Muscle of back (tissue), 3 donors: ENCODE measurements at regions not wholly inside any gene's neighbourhood (a gene's known extent, or its start where the extent isn't known, plus 50 kb on each side); places are given as distances from the start of the nearest gene placed in this dataset.

ENCODE experiments used
- DNase-seq, 3 donors: peaks; one replicate each; pipeline versions ENCODE4 v3.0.0 to v3.0.0-alpha.2; 2013

GRCh38 chr1:63041660-63042059, 257.7 kb downstream of the ATG4C start:
- no peak for DNase-seq

DNA sequence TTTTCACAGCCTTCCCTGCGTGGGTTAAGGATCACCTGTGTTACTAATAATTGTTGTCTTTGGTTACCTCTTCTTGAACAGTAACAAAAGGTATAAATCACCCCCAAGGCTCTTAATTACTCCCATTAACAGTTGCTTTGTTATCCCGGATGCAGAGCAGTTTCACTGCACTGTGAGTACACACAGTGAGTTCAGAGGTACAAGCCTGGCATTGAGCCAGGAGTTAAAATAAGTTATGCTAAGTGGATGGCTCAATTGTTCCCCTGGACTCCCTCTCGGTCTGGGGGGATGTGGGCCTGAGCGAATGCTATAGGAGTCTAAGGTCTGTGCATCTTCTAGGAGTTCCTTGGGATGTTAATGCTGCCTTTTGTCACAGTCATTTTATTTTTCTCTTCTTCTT, 258.3 kb downstream of the ATG4C start:
- no peak for DNase-seq

DNA sequence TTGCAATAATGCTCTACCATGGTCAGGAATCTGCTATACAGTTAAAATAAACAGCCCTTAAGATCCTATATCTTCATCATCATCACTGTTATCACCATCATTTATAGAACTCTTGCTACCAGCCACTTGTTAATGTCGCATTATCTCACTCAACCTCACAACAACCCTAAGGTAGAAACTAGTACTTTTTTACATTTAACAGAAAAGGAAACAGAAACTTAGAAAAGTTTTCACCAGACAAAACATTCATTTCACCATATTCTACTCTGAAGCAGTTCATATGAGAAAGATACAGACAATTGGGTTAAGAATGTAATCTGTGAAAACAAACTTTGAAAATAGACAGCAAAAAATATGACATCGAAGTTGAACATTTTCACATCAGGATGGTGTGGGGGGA, 262.6 kb downstream of the ATG4C start:
- no peak for DNase-seq

- DNase-seq, result no peak
Measured at GRCh38 chr1:63049135-63049534, 265.2 kb downstream of the ATG4C start.

GRCh38 chr1:63051356-63051755, 267.4 kb downstream of the ATG4C start:
- no peak for DNase-seq

GRCh38 chr1:63051886-63052285, 268.0 kb downstream of the ATG4C start:
- DNase-seq, result no peak

- no peak for DNase-seq
Measured at GRCh38 chr1:63054184-63054583, 268.2 kb upstream of the FOXD3 start.

GRCh38 chr1:63063367-63063766, 259.0 kb upstream of the FOXD3 start:
- DNase-seq, result no peak

DNA sequence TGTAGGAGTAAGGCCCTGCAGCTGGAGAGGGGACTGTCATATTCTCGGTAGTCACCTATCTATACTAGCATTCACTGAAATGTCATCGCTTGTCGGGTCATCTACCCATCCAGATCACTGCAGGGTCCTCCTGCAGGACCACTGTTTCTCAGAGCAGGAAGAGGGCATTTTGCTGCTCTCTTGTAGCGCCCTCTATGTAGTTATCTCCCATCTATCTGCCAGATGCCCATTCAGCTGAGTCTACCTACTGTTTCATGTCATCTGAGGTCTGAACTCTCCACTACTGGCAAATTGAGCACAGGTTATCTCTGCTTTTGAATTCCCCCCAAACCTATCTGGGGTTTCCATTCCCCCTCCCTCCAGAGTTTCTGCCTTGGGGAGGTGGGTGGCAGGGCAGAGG, 258.2 kb upstream of the FOXD3 start:
- no peak for DNase-seq

DNA sequence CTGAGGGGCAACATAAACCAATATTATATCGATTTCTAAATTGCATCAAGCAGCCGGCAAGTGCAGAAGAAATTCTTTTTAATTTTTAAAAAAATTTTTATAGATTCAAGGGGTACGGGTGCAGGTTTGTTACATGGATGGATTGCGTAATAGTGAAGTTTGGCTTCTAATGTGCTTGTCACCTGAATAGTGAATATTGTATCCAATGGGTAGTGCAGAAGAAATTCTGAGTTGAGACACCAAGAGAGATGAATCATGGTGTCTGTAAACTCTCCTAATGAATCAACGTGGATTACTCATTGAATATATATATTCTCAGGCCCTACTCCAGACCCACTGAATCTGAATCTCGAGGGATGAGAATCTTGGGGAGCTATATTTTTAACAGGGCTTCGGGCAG, 253.7 kb upstream of the FOXD3 start:
- DNase-seq, result no peak

DNA sequence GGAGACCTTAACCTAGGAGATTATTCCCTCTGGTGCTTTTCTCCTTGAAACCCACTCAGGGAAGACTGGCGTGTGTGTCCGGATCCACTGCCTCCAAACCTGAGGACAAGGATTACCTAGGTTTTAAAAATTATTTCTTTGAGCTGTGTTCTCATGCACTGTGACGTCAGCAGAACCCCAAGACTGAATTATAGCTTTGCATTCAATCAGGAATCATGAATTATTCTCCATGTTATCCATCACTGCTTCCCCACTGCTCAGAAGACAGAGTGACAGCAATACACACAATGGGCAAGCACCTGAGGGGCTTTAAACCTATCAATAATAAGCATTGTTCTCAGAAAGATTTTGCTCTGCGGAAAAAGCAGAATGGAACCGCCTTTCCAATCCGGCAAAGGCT, 253.2 kb upstream of the FOXD3 start:
- no peak for DNase-seq

GRCh38 chr1:63073309-63074306, 248.8 kb upstream of the FOXD3 start:
- peak; percentile 4 to 36 (median 20) for DNase-seq

GRCh38 chr1:63074321-63074720, 248.0 kb upstream of the FOXD3 start:
- DNase-seq, result no peak

DNA sequence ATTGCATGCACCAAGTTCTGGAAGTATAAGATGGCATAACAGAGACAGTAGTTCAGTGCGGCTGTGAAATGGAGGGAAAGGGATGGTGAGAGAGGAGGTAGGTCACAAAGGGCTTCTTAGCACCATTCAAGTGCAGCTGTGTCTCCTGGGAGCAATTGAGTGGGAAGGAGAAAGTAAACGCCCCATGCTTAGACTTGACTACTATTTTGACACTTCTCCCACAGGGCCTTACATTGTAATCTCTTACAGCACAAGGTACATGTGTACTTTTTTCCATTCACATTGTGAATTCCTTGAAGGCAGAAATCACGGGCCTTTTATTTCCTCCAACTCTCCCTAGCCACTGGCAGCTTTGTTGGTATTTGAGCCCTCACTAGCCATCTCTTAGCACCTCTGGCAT, 239.6 kb upstream of the FOXD3 start:
- DNase-seq, result no peak

DNA sequence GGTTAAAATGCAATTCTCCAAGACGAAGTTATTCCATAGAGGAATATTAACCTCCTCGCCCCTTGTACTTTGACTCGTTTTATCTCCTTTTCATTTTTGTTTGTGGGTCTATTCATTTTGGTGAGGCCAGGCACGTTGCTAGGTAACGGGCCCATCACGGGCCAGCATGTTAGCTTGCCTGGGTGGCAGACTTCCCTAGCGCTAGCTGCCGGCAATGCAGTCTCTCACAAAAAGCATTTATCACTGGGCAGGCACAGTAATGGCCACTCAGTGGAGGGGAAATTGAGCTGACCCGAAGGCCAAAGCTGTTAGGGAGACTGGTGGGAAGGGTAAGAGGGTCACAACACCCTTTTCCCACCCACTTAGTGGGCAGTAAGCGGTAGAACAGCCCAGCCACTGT, 234.4 kb upstream of the FOXD3 start:
- DNase-seq, result no peak

GRCh38 chr1:63099188-63099587, 223.2 kb upstream of the FOXD3 start:
- DNase-seq, result peak in 1 of 3 donors; percentile 30

GRCh38 chr1:63101336-63101735, 221.0 kb upstream of the FOXD3 start:
- no peak for DNase-seq

GRCh38 chr1:63103682-63104081, 218.7 kb upstream of the FOXD3 start:
- DNase-seq, result no peak

GRCh38 chr1:63107066-63107465, 215.3 kb upstream of the FOXD3 start:
- DNase-seq, result no peak

- no peak for DNase-seq
Measured at GRCh38 chr1:63108206-63108605, 214.2 kb upstream of the FOXD3 start.

DNA sequence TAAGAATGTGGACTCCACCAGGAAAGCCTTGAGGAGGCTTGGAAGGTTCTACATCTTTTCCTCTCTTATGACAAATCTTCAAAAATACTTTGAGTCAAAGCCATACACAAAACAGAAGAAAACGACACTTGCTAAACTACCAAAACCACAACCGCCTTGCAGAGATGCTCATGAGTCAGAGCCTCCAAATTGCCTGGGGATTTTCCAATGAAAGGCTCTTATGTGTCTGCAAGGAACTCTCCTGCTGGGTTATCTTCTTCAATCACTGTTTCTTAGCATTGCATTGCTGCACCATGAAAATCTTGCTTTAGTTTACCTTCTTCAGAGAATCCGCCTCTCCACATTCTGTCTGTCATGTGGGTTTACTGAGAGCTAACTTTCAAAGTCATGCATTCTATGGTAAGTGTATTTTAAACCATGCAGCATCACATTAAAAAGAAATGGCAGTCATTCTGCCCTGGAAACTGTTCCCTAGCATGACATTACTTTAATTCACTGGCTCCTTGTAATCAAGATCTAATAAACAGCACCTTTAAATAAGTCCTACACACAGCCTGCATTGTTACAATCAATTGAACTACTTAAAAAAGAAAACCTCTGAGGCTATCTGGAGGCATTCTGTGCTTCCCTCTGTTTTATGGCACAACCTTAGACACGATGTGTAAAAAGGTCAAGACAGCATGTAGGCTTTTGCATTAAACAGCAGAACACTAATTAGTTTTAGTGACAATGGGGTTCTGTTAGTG, 210.0 kb upstream of the FOXD3 start:
- peak in 1 of 3 donors; percentile 29 for DNase-seq

DNA sequence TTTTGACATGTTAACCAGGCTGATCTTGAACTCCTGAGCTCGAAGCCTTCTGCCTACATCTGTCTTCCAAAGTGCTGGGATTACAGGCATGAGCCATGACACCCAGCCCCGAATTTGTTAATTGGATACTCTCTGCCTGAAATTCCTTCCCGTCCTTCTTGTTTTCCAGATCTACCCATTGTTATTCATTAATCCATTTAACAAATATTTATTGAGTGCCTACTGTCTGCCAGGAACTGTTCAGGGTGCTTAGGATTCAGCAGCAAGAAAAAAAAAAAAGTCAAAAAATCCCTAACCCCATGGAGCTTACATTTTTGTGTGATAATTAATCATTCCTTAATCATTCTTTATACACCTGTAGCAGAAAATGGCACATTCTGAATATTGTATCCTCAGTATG, 206.8 kb upstream of the FOXD3 start:
- DNase-seq, result no peak

GRCh38 chr1:63116016-63116415, 206.4 kb upstream of the FOXD3 start:
- DNase-seq, result no peak
